Tibial nerve (tissue), 4 donors: ENCODE measurements at regions not wholly inside any gene's neighbourhood (a gene's known extent, or its start where the extent isn't known, plus 50 kb on each side); places are given as distances from the start of the nearest gene placed in this dataset.

Experiments used
- DNase-seq, 2 donors: peaks; one replicate each; pipeline ENCODE4 v3.0.0-alpha.2; 2019; ENCODE audit warnings: low spot score in 2 of 2
- H3K27ac ChIP-seq, 4 donors: fragments of 200-600 bp; sonication (generic) in 3 of 4; one replicate each; pipeline ENCODE4 v1.5.1; 2017 to 2019; ENCODE audit warnings: mild to moderate bottlenecking in 1 of 4
- H3K27me3 ChIP-seq, 2 donors: fragments of 200-600 bp; sonication (generic) in 1 of 2; one replicate each; pipeline versions ENCODE4 v1.5.1 to v1.6.0; 2017 to 2019
- H3K36me3 ChIP-seq, 3 donors: fragments of 200-600 bp; sonication (generic); one replicate each; pipeline ENCODE4 v1.5.1; 2018 to 2019
- H3K4me1 ChIP-seq, 4 donors: fragments of 200-600 bp; sonication (generic) in 3 of 4; one replicate each; pipeline ENCODE4 v1.5.1; 2017 to 2019
- H3K4me3 ChIP-seq, 4 donors: fragments of 200-600 bp; sonication (generic) in 3 of 4; one replicate each; pipeline ENCODE4 v1.5.1; 2017 to 2019; ENCODE audit warnings: mild to moderate bottlenecking in 1 of 4, moderate library complexity in 1 of 4
- H3K9me3 ChIP-seq, 4 donors: fragments of 200-600 bp; sonication (generic) in 3 of 4; one replicate each; pipeline ENCODE4 v1.5.1; 2017 to 2019
- CTCF ChIP-seq, 5 experiments: fragments of 200-600 bp in 3 of 5; fragments of 450-650 bp in 2 of 5; sonication (generic) in 3 of 5; IDR thresholded peaks; one replicate each; pipeline ENCODE4 v1.5.1; 2016 to 2019; ENCODE audit warnings: antibody characterized with exemption in 5 of 5, mild to moderate bottlenecking in 3 of 5, moderate library complexity in 2 of 5
- EP300 ChIP-seq, 2 donors: sonication (generic); formaldehyde crosslinking; IDR thresholded peaks; one replicate each; pipeline ENCODE4 v1.6.1; 2017; ENCODE audit warnings: antibody characterized with exemption in 2 of 2, mild to moderate bottlenecking in 1 of 2
- POLR2A ChIP-seq, 2 donors: fragments of 450-650 bp; IDR thresholded peaks; one replicate each; pipeline ENCODE4 v1.6.1; 2017; ENCODE audit warnings: antibody characterized with exemption in 2 of 2, mild to moderate bottlenecking in 2 of 2, moderate library complexity in 2 of 2
- WGBS, 2 donors: methylation state at CpG; one replicate each; pipeline ENCODE4 v1.1.5; 2018; 5-methylcytosine and 5-hydroxymethylcytosine counted together

- no peak for DNase-seq
- no peak overlapping the region for H3K27ac ChIP-seq
- H3K4me1 ChIP-seq = no peaks in the 10 kb centered on the region
- WGBS, 2 donors = 89 to 97% methylated on average over 1 of the region's 1 CpG
- H3K4me3 ChIP-seq = no peak overlapping the region
- H3K36me3 ChIP-seq = no peaks in the 10 kb centered on the region
- H3K9me3 ChIP-seq = peaks cover 0 to 20% (median 4%) of the 10 kb centered on the region in 4 donors
- TF ChIP-seq CTCF (IDR thresholded peaks at IDR 0.05) (no peak), POLR2A (IDR thresholded peaks at IDR 0.05) (no peak), EP300 (IDR thresholded peaks at IDR 0.05) (no peak)
- H3K27me3 ChIP-seq = no peaks in the 10 kb centered on the region
Observed at GRCh38 chr11:105447936-105448702, 161.8 kb upstream of the GRIA4 start.

GRCh38 chr11:105443623-105444022, 166.2 kb upstream of the GRIA4 start:
- no peak for DNase-seq
- no peak overlapping the region for H3K4me3 ChIP-seq
- no peaks in the 10 kb centered on the region for H3K36me3 ChIP-seq
- H3K9me3 ChIP-seq = peaks cover 0 to 22% (median 4%) of the 10 kb centered on the region in 4 donors
- TF ChIP-seq CTCF (IDR thresholded peaks at IDR 0.05) = no peak
- no peak for TF ChIP-seq EP300 (IDR thresholded peaks at IDR 0.05)
- TF ChIP-seq POLR2A (IDR thresholded peaks at IDR 0.05) = no peak
- H3K27me3 ChIP-seq = no peaks in the 10 kb centered on the region
- no peaks in the 10 kb centered on the region for H3K4me1 ChIP-seq
- H3K27ac ChIP-seq = no peak overlapping the region

- Histone ChIP-seq H3K4me1 (no peaks in the 10 kb centered on the region), H3K36me3 (no peaks in the 10 kb centered on the region), H3K27ac (no peak overlapping the region), H3K27me3 (no peaks in the 10 kb centered on the region), H3K4me3 (no peak overlapping the region), H3K9me3 (no peaks in the 10 kb centered on the region)
- no peak for TF ChIP-seq CTCF (IDR thresholded peaks at IDR 0.05)
- no peak for TF ChIP-seq POLR2A (IDR thresholded peaks at IDR 0.05)
- TF ChIP-seq EP300 (IDR thresholded peaks at IDR 0.05) = no peak
- no peak for DNase-seq
- WGBS, 2 donors = 64 to 77% methylated on average over 3 of the region's 3 CpGs
Observed at GRCh38 chr11:105432241-105432995, 177.5 kb upstream of the GRIA4 start.

GRCh38 chr11:105429096-105429910, 180.6 kb upstream of the GRIA4 start:
- WGBS, 2 donors = 67 to 68% methylated on average over 6 of the region's 6 CpGs
- H3K36me3 ChIP-seq = no peaks in the 10 kb centered on the region
- no peaks in the 10 kb centered on the region for H3K4me1 ChIP-seq
- no peak for TF ChIP-seq EP300 (IDR thresholded peaks at IDR 0.05)
- no peak overlapping the region for H3K27ac ChIP-seq
- H3K27me3 ChIP-seq = no peaks in the 10 kb centered on the region
- no peaks in the 10 kb centered on the region for H3K9me3 ChIP-seq
- H3K4me3 ChIP-seq = no peak overlapping the region
- DNase-seq = no peak

GRCh38 chr11:105407101-105407500, 202.8 kb upstream of the GRIA4 start:
- no peaks in the 10 kb centered on the region for H3K9me3 ChIP-seq
- H3K4me1 ChIP-seq = no peaks in the 10 kb centered on the region
- H3K4me3 ChIP-seq = no peak overlapping the region
- DNase-seq = no peak
- no peak overlapping the region for H3K27ac ChIP-seq
- whole genome bisulfite sequencing, 2 donors = 57 to 60% methylated on average over 1 of the region's 1 CpG
- no peak for TF ChIP-seq EP300 (IDR thresholded peaks at IDR 0.05)
- TF ChIP-seq CTCF (IDR thresholded peaks at IDR 0.05) = no peak
- no peaks in the 10 kb centered on the region for H3K27me3 ChIP-seq
- no peaks in the 10 kb centered on the region for H3K36me3 ChIP-seq
